Hematopoietic multipotent progenitor cell treated with erythropoietin and hydrocortisone succinate and interleukin-3 and kit ligand, for 6 days (in vitro differentiated cells): ENCODE measurements at regions not wholly inside any gene's neighbourhood (a gene's known extent, or its start where the extent isn't known, plus 50 kb on each side); places are given as distances from the start of the nearest gene placed in this dataset.
"Not testable (repeated sequence)": the region's sequence is repeated elsewhere in the genome, so short reads cannot be mapped to it uniquely, and the experiment has no call there.

Source experiments
- DNase-seq: peaks from one replicate; pipeline ENCODE4 v3.0.0-alpha.2; 2015

DNA sequence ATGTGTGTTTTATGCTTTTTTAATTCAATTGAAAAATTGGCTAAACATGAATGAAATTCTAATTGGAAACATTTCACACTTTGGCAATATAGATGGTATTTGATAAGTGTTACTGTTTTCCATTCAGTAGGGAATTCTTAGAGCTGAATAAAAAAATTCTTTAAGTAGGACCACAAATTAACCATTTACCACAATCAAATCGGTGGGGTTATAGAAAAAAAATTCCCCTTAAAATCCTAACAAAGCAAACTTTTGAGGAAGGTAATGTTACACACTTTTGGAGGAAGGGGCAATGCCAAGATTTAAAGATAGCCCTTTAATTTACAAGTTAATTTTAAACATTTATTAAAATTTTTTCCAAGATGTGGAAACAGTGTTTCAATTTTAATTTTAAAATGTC lies 279.0 kb upstream of the FIGN start:
- DNase-seq, result no peak

DNA sequence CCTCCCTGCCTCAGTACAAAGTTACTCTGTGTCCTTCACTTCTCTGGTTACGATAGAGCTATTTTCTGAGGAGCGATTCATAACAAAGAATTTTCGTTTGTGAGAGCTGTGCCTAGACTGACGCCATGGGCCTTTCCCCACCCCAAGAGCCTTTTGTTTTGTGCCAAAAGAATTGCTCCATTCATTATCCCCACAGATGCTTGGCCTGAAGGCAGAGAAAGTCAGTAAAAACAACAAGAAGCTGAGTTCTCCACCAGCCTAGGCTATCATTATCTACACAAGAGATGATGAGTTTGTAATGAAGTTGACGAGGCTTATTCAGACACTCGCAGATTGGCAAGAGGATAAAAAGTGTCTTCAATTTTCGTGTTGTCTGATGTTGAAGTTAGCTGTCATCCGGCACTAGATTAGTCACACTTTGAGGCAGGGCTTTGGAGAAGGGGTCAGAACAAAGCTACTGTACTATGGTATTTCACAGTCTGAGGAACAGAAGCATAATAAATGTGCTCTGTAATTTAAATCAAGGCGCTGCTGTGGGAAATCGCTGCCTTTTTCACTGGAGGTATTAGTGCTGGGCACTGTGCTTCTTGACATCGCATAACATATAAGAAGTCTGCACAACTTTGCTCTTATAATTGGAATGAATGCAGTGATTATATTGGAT lies 278.4 kb upstream of the FIGN start:
- no peak for DNase-seq

DNA sequence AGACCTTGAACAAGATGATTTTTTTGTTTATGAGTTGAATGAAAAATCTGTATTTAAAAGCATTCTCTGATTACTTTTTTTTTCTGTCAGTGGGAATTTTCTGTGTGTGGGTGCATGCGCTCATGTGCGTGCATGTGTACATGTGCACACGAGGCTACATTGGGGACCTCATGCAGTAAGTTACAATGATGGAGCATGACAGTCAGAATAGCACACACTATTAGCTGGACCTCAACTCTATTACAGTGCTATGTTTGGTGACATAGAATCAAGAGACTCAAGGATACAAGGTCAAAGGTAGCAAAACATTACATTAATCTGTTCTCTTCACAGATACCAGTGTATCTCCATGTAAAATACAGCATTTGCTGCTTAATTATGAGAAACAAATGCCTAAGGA lies 276.8 kb upstream of the FIGN start:
- DNase-seq, result no peak

DNA sequence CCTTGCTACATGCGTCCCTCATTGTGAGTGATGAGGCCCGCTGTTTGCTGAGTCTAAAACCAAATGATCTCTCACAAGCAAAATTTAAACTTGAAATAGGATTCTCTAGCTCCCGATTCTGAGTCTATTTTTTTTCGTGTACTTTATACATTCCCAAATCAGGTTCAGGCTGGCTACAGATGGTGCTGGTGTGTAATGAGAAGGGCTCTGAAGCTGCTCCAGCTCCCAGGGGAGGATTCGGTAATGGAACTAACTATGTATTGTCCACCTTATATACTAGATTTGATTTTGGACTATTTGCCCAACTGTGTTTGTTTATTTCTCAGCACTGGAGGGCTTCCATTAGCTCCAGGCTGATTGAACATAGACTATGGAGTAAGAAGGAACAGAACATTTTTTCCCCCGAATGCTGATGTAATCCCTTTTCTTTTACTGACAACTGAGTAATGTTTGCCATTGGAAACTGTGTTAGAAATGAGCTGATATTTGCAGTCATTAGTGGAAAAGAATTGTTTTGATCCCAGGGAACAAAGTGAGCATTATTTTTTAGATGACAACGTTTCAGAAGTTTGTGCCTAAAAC lies 274.0 kb upstream of the FIGN start:
- no peak for DNase-seq

DNA sequence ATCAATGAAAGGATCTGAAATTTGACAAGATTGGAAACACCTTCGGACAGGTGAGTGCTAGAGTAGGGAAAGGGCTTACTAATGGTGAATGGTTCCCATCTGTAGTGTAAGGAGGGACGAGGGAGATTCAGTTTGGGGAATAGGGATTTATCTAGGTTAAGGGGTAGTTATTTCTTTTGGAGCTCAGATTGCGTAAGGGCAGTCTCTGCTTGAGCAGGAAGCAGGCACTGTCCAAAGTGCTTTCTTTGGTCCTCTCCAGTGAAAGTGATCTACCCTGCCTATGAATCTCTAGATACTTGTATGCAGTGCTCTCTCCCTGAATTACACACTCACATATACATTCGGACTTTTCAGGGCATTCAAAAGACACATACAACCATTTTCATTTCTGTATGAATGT lies 272.9 kb upstream of the FIGN start:
- DNase-seq, result no peak

DNA sequence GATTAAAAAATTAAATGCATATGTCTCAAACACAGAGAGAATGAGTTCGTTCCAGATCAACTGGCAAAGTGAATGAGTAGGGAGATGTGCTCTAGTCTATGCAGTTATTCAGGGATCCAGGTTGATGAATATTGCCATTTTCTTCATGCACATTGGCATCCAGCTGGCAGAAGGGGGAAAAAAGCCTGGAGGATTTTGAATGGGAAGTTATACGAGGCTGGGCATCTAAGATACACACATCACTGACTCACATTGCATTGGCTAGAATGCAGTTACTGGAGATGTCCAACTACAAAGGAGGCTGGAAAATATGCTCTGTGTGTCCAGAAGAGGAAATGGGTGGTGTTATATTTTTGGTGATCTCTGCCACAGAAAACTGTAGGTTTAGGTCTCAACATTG lies 270.9 kb upstream of the FIGN start:
- DNase-seq, result no peak

DNA sequence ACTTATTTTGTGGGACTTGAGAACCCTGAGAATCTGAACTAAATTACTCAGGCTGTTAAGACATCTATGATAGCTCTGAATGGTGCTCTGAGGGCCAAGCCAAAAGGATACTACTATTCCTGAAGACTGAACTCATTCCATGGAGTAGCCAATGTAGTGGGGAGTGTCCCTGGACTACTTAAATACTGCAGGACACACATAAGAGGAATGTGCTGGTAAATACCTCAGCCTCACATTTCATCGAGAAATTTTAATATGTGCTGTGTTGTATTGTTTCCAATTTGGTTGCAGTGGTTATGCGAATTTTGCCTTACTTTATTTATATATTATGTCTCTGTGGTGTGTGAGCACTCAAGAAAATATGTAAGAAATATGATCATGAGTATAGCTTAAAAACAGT lies 264.4 kb upstream of the FIGN start:
- DNase-seq, result no peak

DNA sequence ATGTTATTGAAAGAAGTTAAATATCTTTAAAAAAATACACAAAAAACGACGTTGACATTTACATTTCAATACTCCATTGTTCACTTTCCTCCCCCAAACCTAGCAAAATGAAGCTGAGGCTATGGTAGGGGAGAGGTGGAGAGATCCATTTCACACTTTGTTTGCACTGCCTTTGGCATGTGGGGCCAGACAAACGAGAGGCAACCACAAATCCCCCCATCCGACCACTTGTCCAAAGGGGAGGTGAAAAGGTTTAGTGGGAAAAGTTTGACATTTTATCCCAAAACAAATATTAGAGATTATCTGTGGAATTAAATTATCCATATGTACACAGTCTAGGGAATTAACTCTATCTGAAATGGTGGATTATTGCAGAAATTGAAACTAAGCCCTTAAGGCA lies 261.7 kb upstream of the FIGN start:
- DNase-seq, result no peak

DNA sequence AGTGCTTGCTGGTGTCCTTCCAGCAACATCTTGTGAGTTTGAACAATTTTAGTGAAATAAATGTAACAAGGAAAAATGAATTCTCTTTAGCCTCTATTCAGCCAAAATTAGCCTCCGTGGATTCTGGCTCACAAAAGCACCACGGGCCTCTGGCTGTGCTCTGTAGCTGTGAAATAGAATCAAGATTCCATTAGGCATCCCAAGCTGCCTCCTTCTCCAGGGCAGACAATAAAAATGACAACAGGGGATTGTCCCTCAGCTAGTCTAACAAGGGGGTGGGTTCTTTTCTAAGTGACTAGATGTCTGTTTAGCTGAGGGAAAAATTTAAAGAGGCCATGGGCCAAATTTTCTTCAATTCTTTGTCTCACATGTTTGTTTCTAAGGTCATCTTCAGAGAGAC lies 254.7 kb upstream of the FIGN start:
- DNase-seq, result no peak

DNA sequence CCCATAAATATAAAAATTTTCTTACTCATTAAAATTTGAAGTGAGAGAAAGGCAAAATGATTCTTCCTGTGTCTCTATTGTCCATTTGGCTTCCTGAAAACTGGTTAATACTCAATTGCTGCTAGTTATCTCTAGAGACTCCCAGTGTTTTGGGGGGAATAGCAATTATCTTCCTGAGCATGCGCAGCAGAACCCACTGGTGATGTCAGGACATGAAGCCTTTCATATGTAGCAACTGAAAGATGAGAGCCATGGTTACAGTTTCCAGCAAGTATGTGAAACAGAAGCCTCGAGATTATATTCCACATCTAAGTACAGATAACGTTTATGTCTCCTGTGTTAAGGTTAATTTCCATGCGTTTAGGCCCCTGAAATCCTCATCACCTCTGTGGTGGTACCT lies 254.3 kb upstream of the FIGN start:
- no peak for DNase-seq

DNA sequence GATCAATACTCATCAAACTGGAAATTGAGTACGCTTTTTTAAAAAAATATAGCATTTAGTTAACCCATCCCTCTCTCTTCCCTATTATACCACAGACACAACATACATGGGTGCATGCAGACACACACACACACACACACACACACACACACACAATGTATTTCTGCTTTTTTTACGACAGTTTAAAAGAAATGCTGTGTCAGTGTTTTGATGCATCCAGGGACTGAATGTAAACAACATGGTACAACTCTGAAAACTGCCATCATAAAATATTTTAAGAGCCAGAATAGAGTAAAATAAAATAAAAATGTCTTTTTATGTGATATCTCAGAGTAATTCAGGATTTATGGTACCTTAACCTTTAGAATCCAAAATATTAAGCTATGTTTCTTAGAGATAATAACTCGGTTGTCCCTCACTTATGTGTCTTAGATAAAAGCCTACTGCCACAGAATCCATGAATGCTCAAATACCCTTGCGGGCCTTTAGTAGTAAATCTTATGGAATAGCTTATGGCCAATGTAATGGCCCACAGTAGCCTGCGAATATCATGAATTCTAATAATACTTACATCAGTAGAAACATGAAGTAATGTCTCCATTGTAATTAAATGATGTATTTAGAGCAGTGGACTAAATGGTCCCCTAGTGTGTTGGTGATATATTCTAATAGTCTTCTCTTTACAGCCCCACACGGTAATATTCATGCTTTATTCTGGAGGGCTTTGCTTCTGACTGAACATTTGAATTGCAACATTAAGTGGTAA lies 251.6 kb upstream of the FIGN start:
- DNase-seq, result no peak

DNA sequence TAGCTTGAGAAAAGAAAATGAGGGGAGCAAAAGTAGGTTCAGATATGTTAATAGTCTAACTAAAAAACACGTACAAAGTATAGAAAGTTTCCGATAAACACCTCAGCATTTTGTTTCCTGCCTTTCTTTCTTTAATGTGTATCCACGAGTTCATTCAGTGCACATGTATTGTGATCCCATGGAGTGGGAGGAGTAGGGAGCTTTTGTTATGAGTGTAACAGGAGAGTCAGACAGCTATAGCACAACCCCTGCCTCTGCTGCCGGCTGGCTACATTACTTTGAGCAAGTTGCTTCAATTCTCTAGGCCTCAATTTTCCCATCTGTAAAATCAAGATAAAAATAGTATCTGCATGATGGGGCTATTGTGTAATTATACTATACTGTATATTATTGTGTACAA lies 249.2 kb upstream of the FIGN start:
- DNase-seq, result no peak

DNA sequence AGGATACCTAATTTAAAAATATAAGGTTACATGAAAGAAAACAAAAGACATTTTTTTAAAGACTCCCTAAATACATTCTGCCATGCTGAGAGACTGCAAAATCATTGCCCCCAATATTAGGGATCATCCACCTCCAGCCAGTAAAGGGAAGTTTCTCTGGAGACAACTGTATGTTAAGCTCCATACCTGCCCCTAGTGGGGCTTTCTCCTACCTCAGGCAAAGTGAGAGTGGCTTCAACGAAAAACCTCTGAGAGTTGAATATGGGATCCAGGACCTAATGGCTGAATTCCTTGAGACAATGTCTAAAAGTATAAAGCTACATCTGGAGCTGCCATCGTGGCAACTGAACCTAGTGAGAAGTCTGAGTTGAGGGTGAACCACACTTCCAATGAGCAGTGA lies 248.1 kb upstream of the FIGN start:
- no peak for DNase-seq

DNA sequence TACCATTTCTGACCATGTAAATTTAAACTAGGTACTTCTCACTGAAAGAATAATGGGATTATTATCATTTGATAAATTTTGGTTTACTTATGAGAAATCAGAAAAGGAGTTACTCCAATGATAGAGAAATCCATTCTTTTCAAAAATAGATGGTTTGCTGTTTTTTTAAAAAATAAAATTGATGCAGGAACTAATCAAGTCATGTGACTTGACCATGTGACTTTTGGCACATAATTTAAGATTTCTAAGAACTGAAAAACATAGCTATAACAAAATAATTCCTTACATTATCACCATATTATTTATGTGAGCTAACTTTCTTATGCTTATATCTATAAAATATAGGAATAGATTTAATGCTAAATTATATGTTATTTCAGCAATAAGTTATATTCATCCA lies 247.1 kb upstream of the FIGN start:
- DNase-seq, result no peak

DNA sequence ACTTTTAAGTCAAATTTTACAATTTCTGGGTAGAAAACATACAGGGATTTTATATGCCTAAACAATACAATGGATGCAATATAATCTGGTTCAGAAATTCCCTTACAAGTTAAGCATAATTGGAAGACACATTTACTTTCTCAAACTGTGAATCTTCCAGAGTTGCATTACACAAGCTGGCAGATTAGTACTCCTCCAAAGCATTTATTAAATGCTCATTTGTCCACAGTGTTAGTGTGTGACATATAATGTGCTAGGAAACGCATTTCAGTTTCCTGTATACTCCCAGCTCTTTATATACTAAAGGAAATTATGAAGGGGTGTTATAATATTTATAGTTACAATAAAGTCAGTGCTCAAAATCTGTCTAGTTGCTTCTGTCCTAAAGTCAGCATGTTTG lies 239.0 kb upstream of the FIGN start:
- DNase-seq, result no peak

DNA sequence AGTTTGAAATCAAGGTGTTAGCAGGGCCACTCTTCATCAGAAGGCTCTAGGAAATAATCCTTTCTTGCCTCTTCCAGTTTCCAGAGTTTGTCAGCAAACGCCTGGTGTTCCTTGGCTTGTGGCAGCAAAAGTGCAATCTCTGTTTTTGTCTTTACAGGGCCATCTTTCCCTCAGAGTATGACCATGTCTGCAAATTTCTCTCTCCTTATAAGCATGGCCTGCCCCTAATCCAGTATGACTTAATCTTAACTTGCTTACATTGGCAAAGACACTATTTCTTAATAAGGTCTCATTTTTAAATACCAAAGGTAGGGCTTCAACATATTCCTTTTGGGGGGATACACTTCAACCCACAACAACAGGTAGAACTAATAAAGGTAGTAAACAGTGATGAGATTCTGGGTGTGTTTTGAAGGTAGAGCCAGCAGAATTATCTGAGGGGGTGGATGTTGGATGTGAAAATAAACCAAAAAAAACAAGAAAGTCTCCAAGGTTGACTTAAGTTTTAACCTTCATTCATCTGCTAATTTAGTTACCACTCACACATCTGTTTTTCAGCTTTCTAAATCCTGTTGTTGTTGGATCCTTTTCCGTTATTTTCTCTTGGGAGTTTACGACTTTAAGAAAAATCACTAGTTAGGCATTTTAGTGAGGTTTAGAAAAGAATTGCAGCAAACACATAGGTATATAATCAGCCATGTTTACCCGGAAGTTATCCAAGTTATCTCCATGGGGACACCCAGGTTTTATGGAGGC lies 234.4 kb upstream of the FIGN start:
- DNase-seq, result no peak

DNA sequence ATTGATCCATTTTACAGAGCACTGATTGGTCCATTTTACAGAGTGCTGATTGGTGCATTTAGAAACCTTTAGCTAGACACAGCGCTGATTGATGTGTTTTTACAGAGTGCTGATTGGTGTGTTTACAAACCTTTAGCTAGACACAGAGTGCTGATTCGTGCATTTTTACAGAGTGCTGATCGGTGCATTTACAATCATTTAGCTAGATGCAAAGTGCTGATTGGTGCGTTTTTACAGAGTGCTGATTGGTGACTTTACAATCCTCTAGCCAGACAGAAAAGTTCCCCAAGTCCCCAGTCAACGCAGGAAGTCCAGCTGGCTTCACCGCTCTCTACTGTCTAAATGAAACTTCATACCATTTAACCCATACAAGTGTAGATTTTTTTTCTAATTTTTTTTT lies 228.5 kb upstream of the FIGN start:
- DNase-seq, result not testable (repeated sequence)

DNA sequence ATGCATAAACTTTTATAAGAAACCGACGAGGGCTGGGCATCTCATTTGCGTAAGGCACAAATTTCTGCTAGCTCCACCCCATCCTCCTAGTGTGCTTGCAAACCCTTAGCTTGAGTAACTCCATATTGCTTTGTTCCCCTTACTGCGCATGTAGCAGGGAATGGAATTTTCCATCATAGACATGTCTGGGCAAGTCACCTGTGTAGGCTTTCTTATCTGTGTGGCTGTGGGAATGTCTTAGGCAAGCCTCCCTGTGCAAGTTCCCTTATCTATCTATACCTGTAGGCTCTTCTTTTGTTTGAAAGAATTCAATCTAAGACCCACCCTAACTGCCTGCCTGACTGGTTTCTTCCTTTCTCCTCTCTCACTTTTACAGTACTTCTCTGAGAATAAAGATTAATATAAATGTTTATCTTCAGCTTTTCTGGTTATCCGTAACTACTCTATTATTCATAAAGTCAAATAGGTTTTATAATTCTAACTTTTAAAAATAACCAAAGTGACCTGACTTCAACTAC lies 217.6 kb upstream of the FIGN start:
- no peak for DNase-seq

DNA sequence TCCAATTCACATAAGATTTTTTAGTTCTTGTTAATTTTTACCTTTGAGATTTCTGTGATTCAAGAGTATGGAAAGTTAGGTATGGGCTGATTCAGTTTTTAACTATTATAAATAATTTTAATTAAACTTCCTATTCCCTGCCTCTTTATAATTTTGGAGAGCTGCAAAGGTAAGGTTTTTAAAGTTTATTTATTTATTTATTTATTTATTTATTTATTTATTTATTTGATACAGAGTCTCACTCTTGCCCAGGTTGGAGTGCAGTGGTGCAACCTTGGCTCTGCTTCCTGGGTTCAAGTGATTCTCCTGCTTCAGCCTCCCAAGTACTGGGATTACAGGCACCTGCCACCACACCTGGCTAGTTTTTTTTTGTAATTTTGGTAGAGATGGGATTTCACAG lies 215.5 kb upstream of the FIGN start:
- DNase-seq, result no peak

DNA sequence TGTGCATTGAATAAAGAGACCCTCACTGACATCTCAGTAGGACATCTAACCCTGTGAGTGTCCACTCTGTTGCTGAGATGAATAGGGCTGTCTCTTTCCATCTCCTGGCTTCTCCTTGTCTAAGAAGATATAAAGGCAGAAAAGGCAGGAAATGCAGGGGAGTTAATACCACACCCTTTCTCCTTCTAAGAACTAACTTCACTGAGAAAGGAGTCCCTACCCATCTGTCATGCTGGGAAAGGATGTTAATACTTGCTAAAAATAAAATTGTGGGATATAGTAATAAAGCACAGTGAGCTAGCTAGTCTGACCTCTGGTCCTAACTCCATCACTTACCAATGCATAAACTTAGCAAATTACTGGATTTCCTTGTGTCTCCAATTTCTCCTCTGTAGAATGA lies 213.9 kb upstream of the FIGN start:
- no peak for DNase-seq

DNA sequence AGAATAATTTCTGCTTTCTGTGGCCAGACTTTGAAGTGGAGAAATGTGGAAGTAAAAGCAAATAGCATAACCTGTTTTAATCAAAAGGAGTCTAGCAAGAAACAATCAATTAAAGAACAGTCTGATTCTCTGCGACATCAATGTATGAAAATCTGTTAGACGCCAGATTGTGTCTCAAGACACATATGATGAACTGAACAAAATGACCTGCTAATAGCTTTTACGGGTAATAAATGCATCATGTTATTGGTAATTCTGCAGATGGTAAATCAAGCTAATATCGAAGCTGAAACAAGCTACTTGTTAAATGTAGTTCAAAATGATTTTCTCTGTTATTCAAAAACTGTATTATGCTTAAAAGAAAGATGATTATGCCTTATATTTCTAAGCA lies 208.5 kb upstream of the FIGN start:
- no peak for DNase-seq

DNA sequence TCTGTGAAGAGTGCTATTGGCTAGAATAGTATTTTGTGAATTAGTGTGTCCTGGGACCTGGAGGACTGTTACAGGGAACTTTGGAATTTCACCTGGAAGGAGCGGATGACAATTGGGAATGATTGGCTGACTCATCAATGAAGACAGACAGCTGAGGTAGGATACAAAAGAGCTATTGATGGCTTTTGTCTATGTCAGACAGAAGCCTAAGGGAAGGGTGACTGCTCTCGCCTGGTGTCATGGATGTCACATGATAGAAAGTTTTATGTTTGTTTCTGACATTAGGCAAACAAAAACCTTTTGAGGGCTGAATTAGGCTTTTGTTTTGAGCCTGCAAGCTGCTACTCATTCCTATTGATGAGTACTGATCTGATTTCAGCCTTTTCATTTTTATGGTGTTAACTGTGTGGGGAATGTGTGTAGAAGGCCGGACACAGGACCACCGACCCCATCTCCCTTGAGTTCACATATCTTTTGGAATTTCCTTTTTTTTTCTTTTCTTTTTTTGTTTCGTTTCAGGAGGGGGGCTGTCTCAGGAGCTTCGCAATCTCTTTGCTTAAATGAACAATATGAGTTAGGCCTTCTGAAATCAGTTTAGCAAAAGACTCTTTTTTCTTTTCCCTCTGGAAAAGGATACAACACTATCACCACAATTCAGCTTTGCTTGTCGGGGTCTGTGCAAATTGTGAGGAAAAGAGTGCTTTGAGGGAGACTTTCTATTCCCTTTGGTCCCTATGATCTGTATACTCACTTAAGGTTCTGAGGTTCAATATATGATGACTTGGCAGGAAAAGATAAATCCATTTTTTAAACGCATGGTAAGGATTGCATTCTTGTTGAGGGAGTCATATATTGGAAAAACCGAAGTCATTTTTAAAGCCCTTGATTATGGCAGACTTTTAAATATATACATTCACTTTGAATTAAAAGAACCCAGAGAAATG lies 207.9 kb upstream of the FIGN start:
- no peak for DNase-seq

DNA sequence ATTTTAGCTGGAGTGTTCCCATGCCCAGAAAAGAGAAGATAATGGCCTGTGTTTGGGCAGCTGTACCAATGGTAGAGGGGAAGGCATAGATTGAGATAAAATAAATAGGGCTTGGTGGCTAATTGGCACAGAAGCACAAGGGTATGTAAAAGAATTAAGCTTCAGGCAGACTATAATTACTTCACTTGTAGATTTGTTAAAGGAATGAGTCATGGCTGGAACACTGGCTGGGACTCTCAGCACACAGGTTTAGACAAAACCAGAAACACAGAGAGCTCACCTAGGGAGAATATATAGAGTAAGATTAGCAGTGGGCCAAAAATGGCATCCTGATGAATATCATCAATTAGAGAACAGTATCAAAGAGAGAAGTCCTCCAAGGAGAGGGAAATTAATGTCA lies 198.3 kb upstream of the FIGN start:
- no peak for DNase-seq
